GM18861 (cell line): ENCODE measurements at regions not wholly inside any gene's neighbourhood (a gene's known extent, or its start where the extent isn't known, plus 50 kb on each side); places are given as distances from the start of the nearest gene placed in this dataset.
"Not testable (repeated sequence)": the region's sequence is repeated elsewhere in the genome, so short reads cannot be mapped to it uniquely, and the experiment has no call there.

Experiments
- ATAC-seq: cut with Tn5 transposase; IDR thresholded peaks from one replicate; pipeline ENCODE4 v1.9.1; 2021; ENCODE audit not compliant: unreplicated experiment

DNA sequence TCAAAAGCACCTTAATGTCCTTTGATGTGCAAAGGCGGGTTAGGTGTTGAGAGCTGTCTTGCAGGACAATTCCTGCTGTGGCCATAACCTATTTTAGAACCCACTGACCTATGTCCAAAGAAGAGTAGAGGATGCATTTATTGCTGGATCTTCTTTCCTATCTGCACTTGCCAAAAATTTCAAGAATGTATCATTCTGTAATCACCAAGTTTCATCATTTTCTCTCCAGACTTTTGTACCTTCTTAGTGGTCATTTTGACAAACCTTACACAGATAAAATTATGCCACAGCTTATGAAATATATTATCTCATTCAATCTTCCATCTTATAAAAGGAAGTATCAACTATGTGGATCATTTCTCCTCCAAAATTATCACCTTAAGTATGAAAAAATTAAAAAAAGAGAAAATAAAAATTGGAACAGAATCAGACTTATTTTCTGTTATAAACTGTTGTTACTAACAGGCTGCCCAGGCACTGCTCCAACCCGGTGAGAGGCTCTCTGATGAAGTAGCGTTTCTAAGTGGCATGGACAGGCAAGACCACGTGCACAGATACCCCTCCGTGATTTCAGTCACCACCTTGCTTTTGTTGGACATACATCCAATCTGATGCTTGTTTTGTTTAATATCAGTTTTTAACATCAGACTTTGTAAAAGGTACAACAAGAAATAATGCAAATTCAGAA lies 559.9 kb upstream of the ID2 start:
- no peak for ATAC-seq

DNA sequence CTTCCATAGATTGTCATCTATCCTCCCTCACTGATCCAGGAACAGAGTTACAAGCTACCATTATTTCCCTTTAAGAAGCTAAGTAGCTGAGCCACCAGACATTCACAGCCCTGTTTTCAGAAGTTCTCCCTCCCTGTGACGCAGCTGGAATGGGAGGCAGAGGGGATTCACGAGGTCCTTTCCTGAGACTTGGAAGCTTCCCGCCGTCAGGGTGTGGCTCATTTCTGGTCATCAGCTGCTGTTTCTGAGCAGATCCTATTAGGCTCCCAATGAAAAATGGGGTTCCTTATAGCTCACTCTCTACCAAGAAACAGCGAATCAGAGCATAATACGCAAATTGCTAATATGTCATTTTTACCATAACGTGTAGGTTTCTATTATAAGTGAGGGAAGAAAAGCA lies 559.3 kb upstream of the ID2 start:
- ATAC-seq: no peak

DNA sequence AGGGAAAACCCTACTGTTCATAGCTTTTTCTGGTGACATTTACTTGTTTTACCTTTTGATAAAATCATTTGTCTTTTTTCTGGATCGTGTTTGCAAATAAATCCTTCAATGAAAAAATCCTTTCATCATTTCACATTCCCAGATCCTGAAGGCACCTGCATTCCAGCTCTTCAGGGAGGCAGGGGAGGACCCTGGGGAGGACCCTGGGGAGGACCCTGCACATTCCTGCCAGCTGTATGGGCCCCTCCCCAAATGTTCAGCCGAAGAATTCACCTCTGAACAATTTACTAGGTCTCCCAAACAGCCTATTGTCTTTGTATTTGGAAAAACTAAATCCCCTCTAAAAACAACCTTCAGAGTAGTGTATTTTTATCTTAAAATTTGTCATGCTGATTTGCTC lies 558.4 kb upstream of the ID2 start:
- ATAC-seq: no peak

DNA sequence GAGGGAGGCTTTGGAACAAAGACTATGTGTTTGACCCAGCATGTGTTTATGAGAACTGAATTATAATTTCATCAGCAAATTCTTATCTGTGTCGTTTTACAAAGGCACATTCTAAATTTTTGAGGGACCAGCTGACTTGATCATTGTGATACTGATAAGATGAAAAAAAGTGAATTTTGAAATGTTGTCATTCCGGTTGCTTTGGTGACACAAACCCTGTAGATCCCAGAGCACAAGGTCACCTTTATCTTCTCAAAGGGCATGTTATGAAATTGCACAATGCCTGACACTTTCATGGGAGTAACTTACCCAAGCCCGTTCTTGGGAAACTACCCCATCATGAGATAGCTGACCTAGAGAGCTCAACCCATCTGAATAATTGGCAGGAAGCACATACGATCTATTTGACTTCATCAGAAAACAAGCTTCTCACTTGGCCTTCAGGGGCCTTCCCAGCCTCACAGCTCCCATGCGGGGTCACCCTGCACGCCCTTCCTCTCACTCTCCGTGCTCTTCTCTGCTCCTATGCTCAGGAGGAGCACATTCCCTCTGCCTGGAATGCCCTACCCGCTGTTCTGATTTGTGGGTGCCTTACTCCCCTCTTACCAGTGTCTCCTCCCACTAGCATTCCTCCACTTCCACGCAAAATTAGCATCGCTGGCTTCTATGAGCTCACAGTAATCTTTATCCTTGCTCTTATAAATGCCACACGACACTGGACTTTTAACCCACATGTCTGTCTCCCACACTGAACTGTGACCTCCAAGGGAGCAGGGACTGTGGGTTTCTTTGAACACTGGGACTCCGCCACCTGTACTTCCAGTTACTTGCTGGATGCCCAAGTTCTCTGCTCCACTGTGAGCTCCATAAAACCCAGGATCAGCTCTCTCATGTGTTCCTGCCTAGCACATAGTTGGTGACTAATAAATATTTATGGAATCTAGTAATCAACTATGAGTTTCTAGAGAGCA lies 555.8 kb upstream of the ID2 start:
- no peak for ATAC-seq

DNA sequence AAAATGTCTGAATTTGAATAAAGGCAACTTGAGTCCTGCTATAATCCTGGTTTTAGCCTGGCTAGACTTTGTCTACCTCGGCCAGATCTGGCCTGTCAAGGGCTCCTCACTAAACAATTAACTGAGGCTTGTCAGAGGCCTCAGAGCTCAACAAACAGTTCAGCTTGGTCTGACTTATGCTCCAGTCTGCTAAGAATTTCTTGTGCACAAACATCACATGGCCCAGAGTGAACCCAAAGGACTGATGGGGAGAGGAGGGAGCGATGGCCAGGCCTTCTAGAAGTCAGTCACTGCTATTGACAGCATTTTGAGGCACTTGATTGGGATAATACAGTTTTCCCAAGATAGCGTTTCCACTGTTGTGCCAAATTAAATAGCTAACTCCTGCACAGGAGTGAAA lies 555.1 kb upstream of the ID2 start:
- no peak for ATAC-seq

DNA sequence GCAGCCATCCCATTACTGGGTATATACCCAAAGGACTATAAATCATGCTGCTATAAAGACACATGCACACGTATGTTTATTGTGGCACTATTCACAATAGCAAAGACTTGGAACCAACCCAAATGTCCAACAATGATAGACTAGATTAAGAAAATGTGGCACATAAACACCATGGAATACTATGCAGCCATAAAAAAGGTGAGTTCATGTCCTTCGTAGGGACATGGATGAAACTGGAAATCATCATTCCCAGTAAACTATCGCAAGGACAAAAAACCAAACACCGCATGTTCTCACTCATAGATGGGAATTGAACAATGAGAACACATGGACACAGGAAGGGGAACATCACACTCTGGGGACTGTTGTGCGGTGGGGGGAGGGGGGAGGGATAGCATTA lies 550.4 kb upstream of the ID2 start:
- ATAC-seq: not testable (repeated sequence)

DNA sequence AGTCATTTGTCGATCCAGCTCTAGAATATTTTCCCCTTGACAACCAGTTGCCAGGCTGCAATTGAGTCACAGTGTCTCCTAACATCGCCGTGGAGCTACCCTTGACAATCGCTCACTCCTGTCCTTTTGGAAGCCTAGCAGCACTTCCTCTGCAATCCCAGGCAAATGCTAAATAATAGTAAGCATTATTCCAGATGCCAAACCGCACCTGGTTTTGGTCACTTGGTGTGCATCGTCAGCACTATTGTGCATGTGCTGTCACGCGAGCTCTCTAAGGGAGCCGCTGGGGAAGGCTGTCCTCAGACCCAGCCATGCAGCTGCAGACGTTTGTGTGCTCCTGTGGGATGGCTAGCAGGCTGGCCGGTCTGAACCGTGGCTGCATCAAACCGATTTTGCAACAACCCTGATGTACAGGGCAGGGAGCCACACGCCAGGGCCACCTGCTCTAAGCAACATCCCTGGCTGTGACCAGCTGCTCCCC lies 549.5 kb upstream of the ID2 start:
- ATAC-seq: no peak

DNA sequence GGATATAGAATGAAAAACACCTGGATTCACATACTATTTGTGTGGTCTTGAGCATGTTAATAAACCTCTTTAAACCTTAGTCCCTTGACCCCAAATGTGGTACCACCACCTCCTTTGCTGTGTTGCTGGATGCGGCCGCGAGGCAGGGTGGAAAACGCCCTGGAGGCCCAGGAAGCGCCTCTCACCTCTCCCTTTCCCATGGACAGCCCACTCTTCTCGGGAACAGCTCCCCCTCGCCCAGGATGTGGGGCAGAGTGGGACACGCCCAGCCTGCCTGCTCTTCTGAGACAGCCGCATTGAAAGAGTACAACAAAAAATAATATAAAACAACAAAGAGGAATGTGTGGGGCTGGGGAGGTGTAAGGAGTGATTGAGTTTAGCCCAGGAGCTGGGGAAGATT lies 549.0 kb upstream of the ID2 start:
- ATAC-seq: no peak

DNA sequence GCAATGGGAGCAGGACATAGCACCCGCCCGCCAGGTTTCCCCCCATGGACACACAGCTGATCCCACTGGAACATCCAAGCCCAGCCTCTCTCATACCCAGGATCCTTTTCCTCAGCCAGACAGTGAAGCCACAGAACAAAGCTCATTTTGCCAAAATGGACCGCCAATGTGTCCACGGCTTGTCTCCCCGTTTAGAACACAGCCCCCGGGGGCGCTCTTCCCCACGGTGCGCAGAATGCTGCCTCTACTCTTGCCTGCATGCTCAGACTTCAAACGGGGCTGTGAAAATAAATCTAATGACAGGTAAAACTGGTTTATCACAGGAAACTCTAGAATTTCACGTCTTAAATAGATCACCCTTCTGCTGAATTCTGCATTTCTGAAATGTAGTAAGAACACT lies 548.5 kb upstream of the ID2 start:
- no peak for ATAC-seq

DNA sequence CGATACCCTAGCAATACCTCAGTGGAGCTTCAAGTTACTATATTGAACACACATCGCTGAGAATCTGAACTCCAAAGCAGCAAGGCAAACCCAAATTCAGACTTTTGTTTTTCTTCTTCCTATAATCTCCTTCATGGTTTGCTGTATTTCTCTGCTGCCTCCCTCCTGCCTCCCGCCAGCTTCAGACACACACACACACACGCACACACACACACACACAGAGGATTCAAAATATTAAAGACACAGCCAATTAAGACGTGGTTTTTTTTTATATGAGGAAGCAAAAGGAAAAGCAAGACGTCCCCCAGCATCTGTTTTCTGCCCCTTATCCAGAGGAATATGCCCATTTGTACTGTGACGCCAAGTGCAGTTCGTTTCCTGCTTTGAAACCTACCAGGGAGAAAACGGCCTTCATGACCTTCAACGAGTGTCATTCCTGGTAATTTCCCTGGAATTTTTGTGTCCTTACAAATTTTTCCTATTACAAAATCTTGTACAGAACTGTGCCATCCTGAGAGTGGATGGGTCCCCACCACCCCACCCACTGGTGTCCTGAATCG lies 547.9 kb upstream of the ID2 start:
- no peak for ATAC-seq

DNA sequence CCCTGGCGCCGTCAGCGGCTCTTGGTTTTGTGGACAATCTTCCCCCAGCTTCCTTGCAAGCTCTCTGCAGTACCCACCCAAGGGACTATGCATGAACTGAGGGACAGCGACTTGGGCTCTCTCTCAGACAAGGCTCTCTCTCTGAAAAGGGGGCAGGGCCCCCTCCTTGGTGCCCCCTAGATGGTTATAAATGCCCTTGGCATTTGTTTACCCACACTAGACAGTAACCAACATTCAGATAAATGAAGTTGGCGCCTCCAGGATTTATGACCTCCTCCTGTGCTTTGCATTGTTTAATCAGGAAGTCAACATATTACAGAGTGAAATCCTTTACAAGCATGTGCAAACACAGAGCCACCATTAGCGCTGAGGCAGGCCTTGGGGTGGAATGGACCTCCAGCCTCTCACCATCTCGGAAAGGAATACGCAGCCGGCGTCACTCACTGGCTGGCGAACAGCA lies 547.4 kb upstream of the ID2 start:
- no peak for ATAC-seq

DNA sequence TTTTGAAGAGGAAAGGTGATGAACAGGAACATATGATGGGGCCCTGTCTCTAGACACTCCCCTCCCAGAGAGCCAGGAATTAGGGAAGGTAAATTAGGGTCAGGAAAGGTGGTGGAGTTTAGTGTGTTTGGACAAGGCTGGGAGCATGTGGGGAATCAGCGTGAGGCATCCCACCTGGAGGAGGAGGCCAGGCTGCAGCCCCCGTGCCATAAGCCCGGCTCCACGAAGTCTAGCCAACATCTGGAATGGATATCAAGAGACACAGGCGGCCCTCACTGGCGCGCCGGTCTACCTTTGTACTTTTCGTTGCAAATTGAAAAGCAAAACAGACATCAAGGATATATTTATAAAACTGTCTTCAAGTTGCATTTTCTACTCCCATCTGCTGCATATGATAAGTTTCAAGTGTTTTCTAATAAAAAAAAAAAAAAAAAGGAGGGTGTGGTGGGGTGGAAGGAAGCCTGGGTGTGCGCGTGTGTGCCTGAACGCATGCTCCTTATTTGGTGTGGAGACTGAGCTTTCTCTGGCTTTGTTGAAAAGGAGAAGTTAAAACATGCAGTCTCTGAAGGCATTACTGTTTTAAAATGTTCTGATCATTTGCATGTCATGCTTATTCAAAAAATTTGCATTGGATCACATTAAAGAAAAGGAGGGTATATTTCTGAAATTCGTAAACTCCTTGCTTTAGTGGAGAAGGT lies 546.7 kb upstream of the ID2 start:
- no peak for ATAC-seq

DNA sequence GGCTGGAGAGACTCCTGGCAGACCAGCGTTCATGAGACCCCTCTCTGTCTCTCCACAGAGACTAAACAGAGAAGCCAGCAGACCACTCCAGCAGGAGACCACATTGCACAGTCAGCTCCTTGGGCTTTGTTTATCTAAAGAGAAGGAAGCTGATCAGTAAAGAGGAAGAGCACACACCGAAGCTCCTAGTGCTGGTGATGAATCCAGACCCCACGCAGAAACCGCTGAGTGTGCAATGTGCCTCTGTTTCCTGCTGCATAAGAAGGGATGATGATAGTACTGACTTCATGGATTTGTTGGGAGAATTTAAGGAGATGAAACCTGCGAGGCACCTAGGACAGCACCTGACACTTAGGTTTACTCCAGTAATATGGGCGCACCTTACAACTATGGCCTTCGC lies 544.1 kb upstream of the ID2 start:
- ATAC-seq: no peak

DNA sequence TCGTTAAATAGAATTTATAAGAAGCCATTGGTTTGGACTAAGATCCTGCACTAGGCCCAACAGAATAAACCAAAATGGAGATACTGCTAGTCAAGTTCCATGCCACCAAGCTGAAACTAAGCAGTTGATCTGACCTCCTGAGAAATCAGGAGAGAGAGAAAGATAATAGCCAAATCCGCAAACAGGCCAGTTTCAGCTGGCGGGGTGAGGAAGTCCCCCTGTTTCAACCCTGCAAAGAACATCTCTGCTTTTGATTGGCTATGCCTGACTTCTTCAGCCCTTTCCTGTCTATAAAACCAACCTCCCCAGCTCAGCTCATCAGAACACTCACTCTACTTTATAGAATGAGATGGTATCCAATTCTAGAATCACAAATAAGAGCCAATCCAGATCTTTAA lies 543.3 kb upstream of the ID2 start:
- ATAC-seq: no peak

DNA sequence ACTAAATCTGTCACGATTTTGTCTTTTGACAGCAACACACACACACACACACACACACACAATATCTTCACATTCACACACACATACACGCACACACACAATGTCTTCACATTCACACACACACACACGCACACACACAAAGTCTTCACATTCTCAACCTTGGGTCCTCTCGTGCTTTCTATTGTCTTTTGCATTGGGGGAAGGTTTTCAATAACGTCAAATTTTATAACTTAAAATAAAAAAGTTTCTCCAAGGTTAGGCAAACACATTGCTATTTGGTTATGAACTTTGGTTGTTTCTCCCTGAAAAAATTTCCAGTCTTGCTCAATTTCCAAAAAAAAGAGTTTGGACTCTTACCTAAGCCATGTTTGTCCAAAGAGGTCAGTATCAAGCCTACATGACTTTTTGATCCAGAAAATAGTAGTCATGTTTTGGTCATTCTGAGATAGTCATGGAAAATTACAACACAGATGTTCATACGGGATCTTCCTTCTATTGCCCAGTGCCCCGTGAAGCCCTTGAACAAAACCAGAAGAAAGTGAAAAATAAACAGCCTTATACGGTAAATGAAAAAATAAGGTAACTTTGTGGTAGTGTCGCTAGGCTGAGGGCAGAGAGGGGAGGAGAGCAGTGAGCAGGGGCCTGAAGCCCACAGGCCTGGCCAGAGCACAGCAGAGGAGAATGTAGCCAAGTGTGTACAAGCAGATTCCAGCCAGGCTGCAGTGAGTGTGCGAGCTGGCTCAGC lies 542.8 kb upstream of the ID2 start:
- no peak for ATAC-seq

DNA sequence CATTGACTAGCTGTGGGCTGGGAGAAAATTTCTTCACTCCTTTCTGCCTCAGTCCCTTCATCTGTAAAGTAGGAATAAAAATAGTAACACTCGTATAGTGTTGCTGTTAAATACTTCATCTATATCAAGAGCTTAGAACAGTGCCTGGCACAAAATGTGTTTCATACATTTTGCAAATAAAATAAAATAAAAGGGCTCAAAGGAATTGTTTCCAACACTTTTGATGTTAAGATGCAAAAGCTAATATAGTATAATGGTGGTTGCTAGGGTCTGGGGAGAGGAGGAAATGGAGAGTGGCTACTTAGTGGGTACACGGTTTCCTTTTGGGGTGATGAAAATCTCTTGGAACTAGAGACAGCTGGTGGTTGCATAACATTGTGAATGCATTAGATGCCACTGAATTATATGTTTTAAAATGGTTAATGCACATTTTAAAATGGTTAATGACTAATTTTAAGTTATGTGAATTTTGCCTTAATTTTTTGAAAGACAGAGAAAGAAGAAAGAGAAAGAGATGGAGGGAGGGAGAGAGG lies 542.1 kb upstream of the ID2 start:
- no peak for ATAC-seq

DNA sequence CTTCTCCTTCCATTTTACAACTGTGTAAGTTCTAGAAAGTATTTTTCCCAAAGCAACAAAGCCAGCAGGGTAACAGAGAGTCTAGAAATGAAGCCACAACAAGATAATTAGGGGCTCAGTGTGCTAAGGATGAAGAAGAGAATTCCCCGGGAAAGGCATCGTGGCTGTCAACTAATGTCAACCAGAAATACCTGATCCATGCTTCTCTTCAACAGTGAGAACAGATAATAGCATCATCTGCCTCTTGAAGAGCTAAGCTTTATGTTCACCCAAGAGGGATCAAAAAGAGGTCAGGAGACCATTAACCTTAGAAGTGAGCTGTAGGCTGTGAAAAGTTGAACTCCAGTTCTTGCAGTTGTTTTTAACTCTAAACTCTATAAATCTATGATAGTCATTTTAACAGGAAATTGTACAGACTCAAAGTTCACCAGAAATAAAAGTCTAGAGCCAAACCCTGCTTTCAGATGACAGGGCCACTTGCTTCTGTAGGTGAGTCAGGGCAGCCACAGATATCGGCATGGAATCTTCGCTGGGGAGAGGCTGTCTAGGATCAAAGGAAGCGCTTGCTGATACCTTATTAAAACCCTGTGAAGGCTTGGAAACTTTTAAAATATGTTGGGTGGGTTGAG lies 540.7 kb upstream of the ID2 start:
- ATAC-seq: no peak

DNA sequence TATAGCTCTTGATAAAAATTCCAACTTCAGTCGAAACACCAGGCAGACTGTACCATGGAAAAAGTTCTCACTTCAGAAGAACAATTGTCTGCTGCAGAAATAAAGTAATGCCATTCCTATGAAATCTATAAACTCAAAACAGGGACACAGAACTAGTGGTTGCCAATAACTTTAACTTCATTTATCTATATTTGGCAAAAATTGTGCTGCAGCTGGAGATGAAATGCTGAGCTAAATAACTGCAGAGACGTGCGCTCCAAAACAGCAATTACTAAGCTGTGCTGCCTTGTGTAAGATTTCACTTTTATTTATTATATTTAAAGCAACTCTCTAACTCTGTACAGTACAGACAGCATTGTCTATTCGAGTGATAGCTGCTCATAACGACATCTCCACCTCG lies 540.1 kb upstream of the ID2 start:
- ATAC-seq: no peak

DNA sequence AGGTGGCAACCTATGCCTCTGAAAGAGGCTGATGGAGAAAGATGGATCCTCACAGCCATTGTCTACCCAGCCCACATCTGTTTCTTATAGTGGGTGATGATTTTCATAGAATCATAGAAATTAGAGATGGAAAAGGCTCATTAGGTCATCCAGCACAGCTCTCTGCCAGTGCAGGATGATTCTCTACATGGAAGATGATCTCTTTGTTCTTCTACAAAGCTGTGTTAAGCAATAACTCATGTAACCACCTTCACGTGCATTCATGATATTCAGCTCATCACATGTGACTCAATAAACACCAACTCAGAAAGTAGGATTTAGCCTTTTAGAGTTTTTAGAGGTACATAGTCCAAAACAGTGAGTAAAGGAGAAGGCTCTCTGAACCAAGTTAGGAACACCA lies 539.4 kb upstream of the ID2 start:
- no peak for ATAC-seq

DNA sequence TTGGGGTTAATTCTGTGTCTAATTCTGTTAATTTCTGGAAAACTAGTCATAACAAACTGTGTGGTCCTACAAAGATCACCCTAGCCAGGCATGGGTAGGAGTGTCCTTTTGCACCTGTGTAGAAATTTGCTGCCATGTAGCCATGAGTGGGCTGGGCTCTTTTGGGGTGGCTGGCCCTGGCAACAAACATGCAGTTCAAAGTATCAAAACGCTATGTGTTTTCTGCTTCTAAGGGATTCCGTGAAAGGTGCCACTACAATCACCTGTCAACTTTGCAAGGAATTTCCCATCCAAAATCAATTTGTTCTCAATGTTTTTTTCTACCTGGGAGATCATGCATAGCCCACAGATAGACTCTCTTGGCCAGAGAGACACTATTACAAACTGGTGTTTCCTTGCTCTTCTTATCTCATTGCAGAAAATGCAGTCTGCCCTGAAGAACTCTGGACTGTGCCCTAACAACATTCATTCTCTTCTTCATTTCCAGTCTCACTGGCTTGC lies 537.7 kb upstream of the ID2 start:
- ATAC-seq: no peak
